ENCODE measurements at regions not wholly inside any gene's neighbourhood (a gene's known extent, or its start where the extent isn't known, plus 50 kb on each side); places are given as distances from the start of the nearest gene placed in this dataset.

GRCh38 chr2:221345516-221345915 is 226.6 kb downstream of the EPHA4 start:
- DNase-seq (ENCODE audit: low spot score) = no peak

GRCh38 chr2:221346411-221346810 is 225.7 kb downstream of the EPHA4 start:
- no peak for DNase-seq (ENCODE audit: low spot score)

- no peak for DNase-seq (ENCODE audit: low spot score)
These were observed 224.6 kb downstream of the EPHA4 start for GRCh38 chr2:221347471-221347870.

GRCh38 chr2:221350616-221351015 is 221.5 kb downstream of the EPHA4 start:
- no peak for DNase-seq (ENCODE audit: low spot score)

GRCh38 chr2:221353201-221353600 is 218.9 kb downstream of the EPHA4 start:
- DNase-seq (ENCODE audit: low spot score) = no peak

GRCh38 chr2:221360312-221360711 is 211.8 kb downstream of the EPHA4 start:
- no peak for DNase-seq (ENCODE audit: low spot score)

GRCh38 chr2:221360742-221361141 is 211.4 kb downstream of the EPHA4 start:
- DNase-seq (ENCODE audit: low spot score) = no peak

- no peak for DNase-seq (ENCODE audit: low spot score)
These were observed 210.5 kb downstream of the EPHA4 start for GRCh38 chr2:221361633-221362032.

- DNase-seq (ENCODE audit: low spot score) = no peak
These were observed 207.4 kb downstream of the EPHA4 start for GRCh38 chr2:221364672-221365071.

Data from putamen (tissue), 1 donor.